HEK293T (cell line): ENCODE measurements at regions not wholly inside any gene's neighbourhood (a gene's known extent, or its start where the extent isn't known, plus 50 kb on each side); places are given as distances from the start of the nearest gene placed in this dataset.

ENCODE experiments used
- BHLHE40 ChIP-seq: fragments of 450-650 bp; IDR thresholded peaks from 2 replicates; pipeline ENCODE4 v1.6.1; 2016; ENCODE audit warnings: mild to moderate bottlenecking, moderate library complexity, borderline replicate concordance
- CTBP1 ChIP-seq: fragments of 450-650 bp; IDR thresholded peaks from 2 replicates; pipeline ENCODE4 v1.6.1; 2016; ENCODE audit warnings: borderline replicate concordance
- HDGF ChIP-seq: fragments of 450-650 bp; IDR thresholded peaks from 2 replicates; pipeline ENCODE4 v1.6.1; 2017; ENCODE audit warnings: antibody characterized with exemption, borderline replicate concordance
- SP1 ChIP-seq: fragments of 450-650 bp; IDR thresholded peaks from 2 replicates; pipeline ENCODE4 v1.6.1; 2017
- SUZ12 ChIP-seq: fragments of 450-650 bp; IDR thresholded peaks from 2 replicates; pipeline ENCODE4 v1.6.1; 2016; ENCODE audit warnings: mild to moderate bottlenecking
- TARDBP ChIP-seq: fragments of 450-650 bp; IDR thresholded peaks from 2 replicates; pipeline ENCODE4 v1.6.1; 2016
- TF ChIP-seq, protein P1 (sequence below): fragments of 450-650 bp; IDR thresholded peaks from 2 replicates; pipeline ENCODE4 v1.6.1; 2016

DNA sequence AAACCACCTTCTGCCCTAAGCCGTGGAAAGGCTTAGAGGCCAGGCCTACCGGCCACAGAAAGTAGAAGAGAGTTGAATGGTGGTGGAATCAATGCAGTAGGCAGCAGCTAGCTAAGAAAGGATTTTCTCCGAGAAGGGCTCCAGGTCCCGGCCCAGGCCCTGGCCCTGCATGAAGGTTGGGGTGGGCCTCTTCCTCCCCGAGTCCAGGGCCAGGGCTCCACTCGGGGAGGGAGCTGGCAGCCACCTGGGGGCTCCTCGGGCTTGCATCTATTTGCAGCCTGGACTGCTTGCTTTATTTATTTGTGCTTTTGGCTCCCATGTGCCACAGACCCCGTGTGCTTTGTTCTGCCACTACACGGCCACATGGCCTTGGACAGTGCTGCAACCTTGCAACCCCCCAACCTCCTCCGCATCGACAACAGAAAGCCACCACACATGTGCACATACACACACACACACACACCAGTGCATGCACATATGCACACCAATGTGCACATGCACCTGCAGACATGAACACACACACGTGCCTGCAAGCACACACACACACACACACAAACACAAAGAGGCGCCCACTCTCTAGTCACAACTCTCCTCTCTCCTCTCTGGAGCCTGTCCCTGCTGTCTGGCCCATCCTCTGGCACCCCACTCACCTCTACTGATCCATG is 96.4 kb upstream of the TNRC6C start:
- TF ChIP-seq, protein P1, sequence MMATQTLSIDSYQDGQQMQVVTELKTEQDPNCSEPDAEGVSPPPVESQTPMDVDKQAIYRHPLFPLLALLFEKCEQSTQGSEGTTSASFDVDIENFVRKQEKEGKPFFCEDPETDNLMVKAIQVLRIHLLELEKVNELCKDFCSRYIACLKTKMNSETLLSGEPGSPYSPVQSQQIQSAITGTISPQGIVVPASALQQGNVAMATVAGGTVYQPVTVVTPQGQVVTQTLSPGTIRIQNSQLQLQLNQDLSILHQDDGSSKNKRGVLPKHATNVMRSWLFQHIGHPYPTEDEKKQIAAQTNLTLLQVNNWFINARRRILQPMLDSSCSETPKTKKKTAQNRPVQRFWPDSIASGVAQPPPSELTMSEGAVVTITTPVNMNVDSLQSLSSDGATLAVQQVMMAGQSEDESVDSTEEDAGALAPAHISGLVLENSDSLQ: no peak
- TF ChIP-seq BHLHE40: no peak
- TF ChIP-seq SP1: no peak
- TF ChIP-seq HDGF: no peak
- TF ChIP-seq CTBP1: no peak
- no peak for TF ChIP-seq TARDBP
- TF ChIP-seq SUZ12: no peak
